Endothelial cell (in vitro differentiated cells): ENCODE measurements at regions not wholly inside any gene's neighbourhood (a gene's known extent, or its start where the extent isn't known, plus 50 kb on each side); places are given as distances from the start of the nearest gene placed in this dataset.
A peak's percentile ranks its signal among the peaks of the same experiment; 100 is the strongest.
"Not testable (repeated sequence)": the region's sequence is repeated elsewhere in the genome, so short reads cannot be mapped to it uniquely, and the experiment has no call there.

ENCODE experiments used
- DNase-seq: peaks from one replicate; pipeline ENCODE4 v3.0.0; 2021; ENCODE audit warnings: low spot score
- H3K27ac Mint-ChIP-seq: one replicate; pipeline ENCODE4 v1.8.0; 2021; ENCODE audit warnings: mixed read lengths, inconsistent platforms; ENCODE audit not compliant: unreplicated experiment
- H3K27me3 Mint-ChIP-seq: one replicate; pipeline ENCODE4 v1.8.0; 2021; ENCODE audit warnings: mild to moderate bottlenecking, moderate library complexity, mixed read lengths, inconsistent platforms; ENCODE audit not compliant: unreplicated experiment
- H3K36me3 Mint-ChIP-seq: one replicate; pipeline ENCODE4 v1.8.0; 2021; ENCODE audit warnings: mild to moderate bottlenecking, low read depth, mixed read lengths, inconsistent platforms; ENCODE audit not compliant: unreplicated experiment
- H3K4me1 Mint-ChIP-seq: one replicate; pipeline ENCODE4 v1.8.0; 2021; ENCODE audit warnings: mild to moderate bottlenecking, mixed read lengths, inconsistent platforms; ENCODE audit not compliant: unreplicated experiment
- H3K4me3 Mint-ChIP-seq: one replicate; pipeline ENCODE4 v1.8.0; 2021; ENCODE audit warnings: mild to moderate bottlenecking, mixed read lengths, inconsistent platforms; ENCODE audit not compliant: unreplicated experiment
- H3K9me3 Mint-ChIP-seq: one replicate; pipeline ENCODE4 v1.8.0; 2021; ENCODE audit warnings: mixed read lengths, inconsistent platforms; ENCODE audit not compliant: unreplicated experiment
- TF ChIP-seq, protein P1 (sequence below): fragments of 200-600 bp; sonication (generic); IDR thresholded peaks from one replicate; pipeline ENCODE4 v1.5.0; 2021; ENCODE audit warnings: antibody characterized with exemption; ENCODE audit not compliant: unreplicated experiment

DNA sequence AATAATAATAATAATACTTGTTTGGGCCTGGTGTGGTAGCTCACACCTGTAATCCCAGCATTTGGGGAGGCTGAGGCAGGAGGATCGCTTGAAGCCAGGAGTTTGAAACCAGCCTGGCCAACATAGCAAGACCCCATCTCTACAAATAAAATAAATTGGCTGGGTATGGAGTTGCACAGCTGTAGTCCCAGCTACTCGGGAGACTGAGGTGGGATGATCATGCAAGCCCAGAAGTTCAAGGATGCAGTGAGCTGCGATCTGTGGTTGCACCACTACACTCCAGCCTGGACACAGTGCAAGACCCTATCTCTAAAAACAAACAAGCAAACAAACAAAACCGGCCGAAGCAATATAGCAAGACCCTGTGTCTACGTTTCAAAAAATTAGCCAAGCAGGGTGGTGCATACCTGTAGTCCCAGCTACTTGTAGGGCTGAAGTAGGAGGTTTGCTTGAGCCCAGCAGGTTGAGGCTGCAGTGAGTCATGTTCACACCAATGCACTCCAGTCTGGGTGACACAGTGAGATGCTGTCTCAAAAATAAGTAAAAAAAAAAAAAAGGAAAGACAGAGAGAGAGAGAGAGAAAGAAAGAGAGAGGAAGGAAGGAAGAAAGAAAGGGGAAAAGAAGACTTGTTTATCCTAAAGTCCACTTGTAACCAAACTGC lies 85.6 kb upstream of the KDM7A start:
- no peak for DNase-seq
- Mint-ChIP-seq H3K4me3 (no peak overlapping the region), H3K27me3 (peaks cover 1% of the 10 kb centered on the region), H3K36me3 (no peaks in the 10 kb centered on the region), H3K4me1 (peaks cover 12% of the 10 kb centered on the region), H3K9me3 (no peaks in the 10 kb centered on the region), H3K27ac (no peak overlapping the region)
- TF ChIP-seq, protein P1, sequence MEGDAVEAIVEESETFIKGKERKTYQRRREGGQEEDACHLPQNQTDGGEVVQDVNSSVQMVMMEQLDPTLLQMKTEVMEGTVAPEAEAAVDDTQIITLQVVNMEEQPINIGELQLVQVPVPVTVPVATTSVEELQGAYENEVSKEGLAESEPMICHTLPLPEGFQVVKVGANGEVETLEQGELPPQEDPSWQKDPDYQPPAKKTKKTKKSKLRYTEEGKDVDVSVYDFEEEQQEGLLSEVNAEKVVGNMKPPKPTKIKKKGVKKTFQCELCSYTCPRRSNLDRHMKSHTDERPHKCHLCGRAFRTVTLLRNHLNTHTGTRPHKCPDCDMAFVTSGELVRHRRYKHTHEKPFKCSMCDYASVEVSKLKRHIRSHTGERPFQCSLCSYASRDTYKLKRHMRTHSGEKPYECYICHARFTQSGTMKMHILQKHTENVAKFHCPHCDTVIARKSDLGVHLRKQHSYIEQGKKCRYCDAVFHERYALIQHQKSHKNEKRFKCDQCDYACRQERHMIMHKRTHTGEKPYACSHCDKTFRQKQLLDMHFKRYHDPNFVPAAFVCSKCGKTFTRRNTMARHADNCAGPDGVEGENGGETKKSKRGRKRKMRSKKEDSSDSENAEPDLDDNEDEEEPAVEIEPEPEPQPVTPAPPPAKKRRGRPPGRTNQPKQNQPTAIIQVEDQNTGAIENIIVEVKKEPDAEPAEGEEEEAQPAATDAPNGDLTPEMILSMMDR, result no peak

DNA sequence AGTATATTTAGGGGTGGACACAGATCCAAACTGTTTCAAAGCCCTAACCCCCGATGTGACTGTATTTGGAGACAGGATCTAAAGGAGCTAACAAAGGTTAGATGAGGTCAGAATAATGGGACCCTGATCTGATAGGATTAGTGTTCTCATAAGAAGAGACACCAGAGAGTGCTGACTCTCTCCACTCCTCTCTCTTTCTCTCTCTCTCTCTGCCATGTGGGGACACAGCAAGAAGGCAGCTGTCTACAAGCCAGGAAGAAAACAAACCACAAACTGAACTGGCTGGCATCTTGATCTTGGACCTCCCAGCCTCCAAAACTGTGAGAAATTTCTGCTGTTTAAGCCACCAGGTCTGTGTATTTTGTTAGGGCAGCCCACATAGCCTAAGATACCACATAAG lies 84.7 kb upstream of the KDM7A start:
- no peak for DNase-seq
- no peak overlapping the region for H3K27ac Mint-ChIP-seq
- no peaks in the 10 kb centered on the region for H3K36me3 Mint-ChIP-seq
- H3K4me3 Mint-ChIP-seq, result no peak overlapping the region
- no peaks in the 10 kb centered on the region for H3K9me3 Mint-ChIP-seq
- peaks cover 12% of the 10 kb centered on the region for H3K4me1 Mint-ChIP-seq
- TF ChIP-seq, protein P1, result no peak
- H3K27me3 Mint-ChIP-seq, result peaks cover 1% of the 10 kb centered on the region

DNA sequence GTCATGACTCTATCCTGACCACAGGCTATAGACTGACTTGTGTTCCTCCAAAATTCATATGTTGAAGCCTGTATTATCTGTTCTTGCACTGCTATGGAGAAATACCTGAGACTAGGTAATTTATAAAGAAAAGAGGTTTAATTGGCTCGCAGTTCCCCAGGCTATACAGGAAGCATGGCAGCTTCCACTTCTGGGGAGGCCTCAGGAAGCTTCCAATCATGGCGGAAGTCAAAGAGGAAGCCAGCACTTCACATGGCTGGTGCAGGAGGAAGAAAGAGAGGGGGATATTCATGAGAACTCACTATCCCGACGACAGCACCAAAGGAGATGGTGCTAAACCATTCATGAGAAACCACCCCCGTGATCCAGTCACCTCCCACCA lies 84.3 kb upstream of the KDM7A start:
- Mint-ChIP-seq H3K4me3 (no peak overlapping the region), H3K9me3 (no peaks in the 10 kb centered on the region), H3K27me3 (peaks cover 1% of the 10 kb centered on the region), H3K4me1 (peaks cover 12% of the 10 kb centered on the region), H3K27ac (no peak overlapping the region), H3K36me3 (no peaks in the 10 kb centered on the region)
- TF ChIP-seq, protein P1, result no peak
- no peak for DNase-seq

- no peaks in the 10 kb centered on the region for H3K9me3 Mint-ChIP-seq
- no peak for DNase-seq
- TF ChIP-seq, protein P1, result no peak
- no peaks in the 10 kb centered on the region for H3K36me3 Mint-ChIP-seq
- peaks cover 1% of the 10 kb centered on the region for H3K27me3 Mint-ChIP-seq
- no peak overlapping the region for H3K4me3 Mint-ChIP-seq
- peaks cover 12% of the 10 kb centered on the region for H3K4me1 Mint-ChIP-seq
- H3K27ac Mint-ChIP-seq, result peak overlapping the region; percentile 31
Observed at GRCh38 chr7:140260352-140261104, 83.7 kb upstream of the KDM7A start.

DNA sequence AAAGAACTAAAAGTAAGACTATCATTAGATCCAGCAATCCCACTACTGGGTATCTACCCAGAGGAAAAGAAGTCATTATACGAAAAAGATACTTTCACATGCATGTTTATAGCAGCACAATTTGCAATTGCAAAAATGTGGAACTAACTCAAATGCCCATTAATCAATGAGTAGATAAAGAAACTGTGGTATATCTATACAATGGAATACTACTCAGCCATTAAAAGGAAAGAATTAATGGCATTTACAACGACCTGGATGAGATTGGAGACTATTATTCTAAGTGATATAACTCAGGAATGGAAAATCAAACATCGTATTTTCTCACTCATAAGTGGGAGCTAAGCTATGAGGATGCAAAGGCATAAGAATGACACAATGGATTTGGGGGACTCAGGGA lies 80.5 kb upstream of the KDM7A start:
- H3K4me1 Mint-ChIP-seq, result peaks cover 12% of the 10 kb centered on the region
- H3K4me3 Mint-ChIP-seq, DNase-seq, H3K27me3 Mint-ChIP-seq, H3K27ac Mint-ChIP-seq, H3K9me3 Mint-ChIP-seq, H3K36me3 Mint-ChIP-seq: not testable (repeated sequence)

DNA sequence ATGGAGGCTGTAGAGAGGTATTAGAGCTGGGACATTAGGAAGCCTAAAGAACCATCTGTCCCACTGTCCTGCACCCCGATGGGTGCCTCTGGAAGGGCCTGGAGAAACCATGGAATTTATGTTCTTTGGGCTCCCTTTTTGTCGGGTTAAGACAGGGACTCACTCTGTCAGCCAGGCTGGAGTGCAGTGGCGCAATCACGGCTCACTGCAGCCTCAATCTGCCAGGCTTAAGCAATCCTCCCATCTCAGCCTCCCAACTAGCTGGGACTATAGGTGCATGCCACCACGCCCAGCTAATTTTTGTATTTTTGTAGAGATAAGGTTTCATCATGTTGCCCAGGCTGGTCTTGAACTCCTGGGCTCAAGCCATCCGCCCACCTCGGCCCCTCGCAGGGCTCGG lies 78.2 kb upstream of the KDM7A start:
- not testable (repeated sequence) for H3K9me3 Mint-ChIP-seq, H3K36me3 Mint-ChIP-seq, H3K4me1 Mint-ChIP-seq, DNase-seq, H3K27ac Mint-ChIP-seq, H3K27me3 Mint-ChIP-seq, H3K4me3 Mint-ChIP-seq
